ENCODE measurements at regions not wholly inside any gene's neighbourhood (a gene's known extent, or its start where the extent isn't known, plus 50 kb on each side); places are given as distances from the start of the nearest gene placed in this dataset.

- TF ChIP-seq CTCF (IDR thresholded peaks at IDR 0.05) (no peak), EP300 (IDR thresholded peaks at IDR 0.05) (no peak), POLR2A (IDR thresholded peaks at IDR 0.05) (no peak)
Measured at GRCh38 chr3:72001758-72002157, 216.8 kb upstream of the PROK2 start.

Measured in gastroesophageal sphincter (tissue), 3 donors.